ENCODE measurements at regions not wholly inside any gene's neighbourhood (a gene's known extent, or its start where the extent isn't known, plus 50 kb on each side); places are given as distances from the start of the nearest gene placed in this dataset.
"Not testable (repeated sequence)": the region's sequence is repeated elsewhere in the genome, so short reads cannot be mapped to it uniquely, and the experiment has no call there.

- in situ Hi-C loops (cut with MboI; ENCODE audit: low pct_unique_long_range_greater_than_20kb, low sequenced_read_pairs, unreplicated experiment) = no loop called here
- TF ChIP-seq CTCF (IDR thresholded peaks at IDR 0.05; ENCODE audit: extremely low read depth, insufficient read depth, missing control alignments) = no peak
- no peak for DNase-seq (ENCODE audit: low spot score)
These were observed 101.3 kb upstream of the HES1 start for GRCh38 chr3:194034346-194035336.

GRCh38 chr3:194035406-194036138 is 100.4 kb upstream of the HES1 start:
- DNase-seq (ENCODE audit: low spot score) = no peak
- in situ Hi-C loops (cut with MboI; ENCODE audit: low pct_unique_long_range_greater_than_20kb, low sequenced_read_pairs, unreplicated experiment) = no loop called here
- TF ChIP-seq CTCF (IDR thresholded peaks at IDR 0.05; ENCODE audit: extremely low read depth, insufficient read depth, missing control alignments) = no peak

GRCh38 chr3:194036842-194037241 is 99.1 kb upstream of the HES1 start:
- TF ChIP-seq CTCF (IDR thresholded peaks at IDR 0.05; ENCODE audit: extremely low read depth, insufficient read depth, missing control alignments) = no peak

GRCh38 chr3:194038346-194038745 is 97.6 kb upstream of the HES1 start:
- in situ Hi-C loops (cut with MboI; ENCODE audit: low pct_unique_long_range_greater_than_20kb, low sequenced_read_pairs, unreplicated experiment) = not testable (repeated sequence)

More at GRCh38 chr3:194036842-194037241, 99.1 kb upstream of the HES1 start:
- in situ Hi-C loops (cut with MboI; ENCODE audit: low pct_unique_long_range_greater_than_20kb, low sequenced_read_pairs, unreplicated experiment) = no loop called here
- no peak for DNase-seq (ENCODE audit: low spot score)

GRCh38 chr3:194038960-194039359 is 97.0 kb upstream of the HES1 start:
- TF ChIP-seq CTCF (IDR thresholded peaks at IDR 0.05; ENCODE audit: extremely low read depth, insufficient read depth, missing control alignments) = no peak
- in situ Hi-C loops (cut with MboI; ENCODE audit: low pct_unique_long_range_greater_than_20kb, low sequenced_read_pairs, unreplicated experiment) = no loop called here

More at GRCh38 chr3:194038346-194038745, 97.6 kb upstream of the HES1 start:
- DNase-seq (ENCODE audit: low spot score) = not testable (repeated sequence)

GRCh38 chr3:194040516-194041273 is 95.3 kb upstream of the HES1 start:
- in situ Hi-C loops (cut with MboI; ENCODE audit: low pct_unique_long_range_greater_than_20kb, low sequenced_read_pairs, unreplicated experiment) = no loop called here

More at GRCh38 chr3:194038960-194039359, 97.0 kb upstream of the HES1 start:
- DNase-seq (ENCODE audit: low spot score) = no peak

More at GRCh38 chr3:194040516-194041273, 95.3 kb upstream of the HES1 start:
- TF ChIP-seq CTCF (IDR thresholded peaks at IDR 0.05; ENCODE audit: extremely low read depth, insufficient read depth, missing control alignments) = no peak
- DNase-seq (ENCODE audit: low spot score) = no peak

Measured in GM13977 (cell line).